Neural crest cell (in vitro differentiated cells): ENCODE measurements at regions not wholly inside any gene's neighbourhood (a gene's known extent, or its start where the extent isn't known, plus 50 kb on each side); places are given as distances from the start of the nearest gene placed in this dataset.
A peak's percentile ranks its signal among the peaks of the same experiment; 100 is the strongest.
"Not testable (repeated sequence)": the region's sequence is repeated elsewhere in the genome, so short reads cannot be mapped to it uniquely, and the experiment has no call there.

Source experiments
- DNase-seq: peaks from one replicate; pipeline ENCODE4 v3.0.0; 2021; ENCODE audit warnings: low read depth, mixed read lengths, low spot score
- H3K27ac Mint-ChIP-seq: one replicate; pipeline ENCODE4 v1.8.0; 2021; ENCODE audit warnings: mild to moderate bottlenecking, mixed read lengths; ENCODE audit not compliant: unreplicated experiment
- H3K27me3 Mint-ChIP-seq: 2 replicates; pipeline ENCODE4 v1.8.0; 2021; ENCODE audit warnings: low read depth, mild to moderate bottlenecking, mixed read lengths
- H3K36me3 Mint-ChIP-seq: 2 replicates; pipeline ENCODE4 v1.8.0; 2021; ENCODE audit warnings: low read depth, mild to moderate bottlenecking, mixed read lengths
- H3K4me1 Mint-ChIP-seq: 2 replicates; pipeline ENCODE4 v1.8.0; 2021; ENCODE audit warnings: mixed read lengths
- H3K4me3 Mint-ChIP-seq: one replicate; pipeline ENCODE4 v1.8.0; 2021; ENCODE audit warnings: mild to moderate bottlenecking, mixed read lengths
- H3K9me3 Mint-ChIP-seq: 2 replicates; pipeline ENCODE4 v1.8.0; 2021; ENCODE audit warnings: mixed read lengths
- CTCF ChIP-seq: fragments of 200-600 bp; sonication (generic); conservative IDR thresholded peaks from 2 replicates; pipeline ENCODE4 v1.5.0; 2021; ENCODE audit warnings: antibody characterized with exemption, mild to moderate bottlenecking

DNA sequence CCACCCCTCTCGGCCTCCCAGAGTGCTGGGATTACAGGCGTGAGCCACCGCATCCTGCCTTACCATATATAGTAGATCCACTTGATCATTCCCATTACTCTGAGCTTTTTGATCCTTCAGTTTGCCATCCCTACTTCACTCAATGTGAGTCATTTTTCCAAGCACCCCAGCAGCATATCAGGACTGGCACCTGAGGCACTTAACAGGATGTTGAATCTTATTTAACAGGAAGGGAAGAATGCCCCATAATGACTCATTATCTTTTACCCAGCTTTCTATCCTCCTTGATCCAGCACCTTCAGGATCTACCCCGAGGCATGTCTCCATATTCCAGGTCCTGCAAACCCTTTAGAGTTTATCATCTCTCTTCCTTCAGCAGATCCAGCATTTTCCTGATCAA is 84.9 kb upstream of the CMKLR1 start:
- no peak for DNase-seq

GRCh38 chr12:108423486-108423885 is 84.4 kb upstream of the CMKLR1 start:
- Mint-ChIP-seq H3K4me1 (peaks cover 5% of the 10 kb centered on the region), H3K4me3 (no peak overlapping the region), H3K27ac (no peak overlapping the region), H3K9me3 (peaks cover 2% of the 10 kb centered on the region), H3K27me3 (peaks cover 12% of the 10 kb centered on the region), H3K36me3 (no peaks in the 10 kb centered on the region)
- no peak for TF ChIP-seq CTCF
- no peak for DNase-seq

More for the DNA sequence above, 84.9 kb upstream of the CMKLR1 start:
- Mint-ChIP-seq H3K27me3 (peaks cover 12% of the 10 kb centered on the region), H3K27ac (no peak overlapping the region), H3K4me1 (peaks cover 5% of the 10 kb centered on the region), H3K36me3 (no peaks in the 10 kb centered on the region), H3K9me3 (peaks cover 2% of the 10 kb centered on the region), H3K4me3 (no peak overlapping the region)
- no peak for TF ChIP-seq CTCF

GRCh38 chr12:108421082-108421481 is 82.0 kb upstream of the CMKLR1 start:
- not testable (repeated sequence) for H3K27ac Mint-ChIP-seq, H3K4me1 Mint-ChIP-seq, H3K36me3 Mint-ChIP-seq, H3K27me3 Mint-ChIP-seq, H3K4me3 Mint-ChIP-seq, H3K9me3 Mint-ChIP-seq, DNase-seq

DNA sequence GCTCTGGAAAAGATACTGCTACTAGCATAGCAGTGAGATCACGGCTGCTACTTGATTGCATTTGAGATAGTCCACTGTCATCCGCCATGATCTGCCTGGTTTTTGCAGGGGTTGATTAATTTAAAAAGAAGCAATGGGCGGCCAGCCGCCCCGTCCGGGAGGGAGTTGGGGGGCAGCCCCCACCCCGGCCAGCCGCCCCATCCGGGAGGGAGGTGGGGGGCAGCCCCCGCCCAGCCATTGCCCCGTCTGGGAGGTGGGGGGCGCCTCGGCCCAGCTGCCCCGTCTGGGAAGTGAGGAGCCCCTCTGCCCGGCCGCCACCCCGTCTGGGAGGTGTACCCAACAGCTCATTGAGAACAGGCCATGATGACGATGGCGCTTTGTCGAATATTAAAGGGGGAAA is 81.3 kb upstream of the CMKLR1 start:
- not testable (repeated sequence) for H3K27ac Mint-ChIP-seq, H3K27me3 Mint-ChIP-seq, DNase-seq, H3K36me3 Mint-ChIP-seq, H3K9me3 Mint-ChIP-seq, H3K4me1 Mint-ChIP-seq, H3K4me3 Mint-ChIP-seq

GRCh38 chr12:108419949-108420348 is 80.8 kb upstream of the CMKLR1 start:
- no peak overlapping the region for H3K27ac Mint-ChIP-seq
- DNase-seq: no peak
- peaks cover 3% of the 10 kb centered on the region for H3K27me3 Mint-ChIP-seq
- H3K4me3 Mint-ChIP-seq: no peak overlapping the region
- TF ChIP-seq CTCF: no peak
- peaks cover 5% of the 10 kb centered on the region for H3K4me1 Mint-ChIP-seq
- H3K36me3 Mint-ChIP-seq: no peaks in the 10 kb centered on the region
- peaks cover 2% of the 10 kb centered on the region for H3K9me3 Mint-ChIP-seq

DNA sequence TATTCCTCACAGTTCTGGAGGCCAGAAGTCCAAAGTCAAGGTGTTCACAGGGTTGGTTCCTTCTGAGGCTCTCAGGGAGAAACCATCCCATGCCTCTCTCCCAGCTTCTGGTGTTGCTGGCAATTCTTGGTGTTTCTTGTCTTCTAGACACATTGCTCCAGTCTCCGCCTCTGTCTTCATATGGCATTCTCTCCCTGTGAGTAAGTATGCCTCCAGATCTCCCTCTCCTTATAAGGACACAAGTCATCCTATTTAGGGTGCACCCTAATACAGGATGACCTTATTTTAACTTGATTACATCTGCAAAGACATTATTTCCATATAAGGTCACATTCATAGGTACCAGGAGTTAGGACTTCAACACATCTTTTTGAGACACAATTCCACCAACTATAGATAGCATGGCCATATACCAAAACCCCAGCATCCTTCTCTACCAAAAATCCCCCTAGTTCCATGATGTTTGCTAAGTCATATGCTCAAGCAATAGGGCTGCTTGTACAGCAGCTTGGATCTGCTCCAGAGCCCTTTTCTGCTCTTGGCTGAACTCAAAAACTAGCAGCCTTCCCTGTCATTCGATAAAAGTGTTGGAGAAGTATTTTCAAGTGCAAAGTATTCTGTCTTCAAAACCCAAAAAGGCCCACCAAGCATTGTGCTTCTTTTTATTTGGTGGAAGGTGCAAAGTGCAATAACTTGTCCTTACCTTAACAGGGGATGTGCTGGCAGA is 79.2 kb upstream of the CMKLR1 start:
- no peaks in the 10 kb centered on the region for H3K36me3 Mint-ChIP-seq
- peak overlapping the region; percentile 60 for H3K27ac Mint-ChIP-seq
- TF ChIP-seq CTCF: no peak
- H3K4me3 Mint-ChIP-seq: no peak overlapping the region
- H3K9me3 Mint-ChIP-seq: peaks cover 2% of the 10 kb centered on the region
- H3K4me1 Mint-ChIP-seq: peaks cover 5% of the 10 kb centered on the region
- H3K27me3 Mint-ChIP-seq: peaks cover 15% of the 10 kb centered on the region
- DNase-seq: no peak
